GM21723 (cell line): ENCODE measurements at regions not wholly inside any gene's neighbourhood (a gene's known extent, or its start where the extent isn't known, plus 50 kb on each side); places are given as distances from the start of the nearest gene placed in this dataset.
"Not testable (repeated sequence)": the region's sequence is repeated elsewhere in the genome, so short reads cannot be mapped to it uniquely, and the experiment has no call there.

Experiments
- ATAC-seq: cut with Tn5 transposase; IDR thresholded peaks from one replicate; pipeline ENCODE4 v1.9.1; 2021; ENCODE audit warnings: mild to moderate bottlenecking, moderate library complexity; ENCODE audit not compliant: unreplicated experiment

GRCh38 chr3:59245300-59245858 is 195.6 kb upstream of the CFAP20DC start:
- ATAC-seq: no peak

- no peak for ATAC-seq
Measured at GRCh38 chr3:59244343-59244742, 194.5 kb upstream of the CFAP20DC start.

GRCh38 chr3:59243476-59243875 is 193.7 kb upstream of the CFAP20DC start:
- ATAC-seq: no peak

- no peak for ATAC-seq
Measured at GRCh38 chr3:59240666-59241255, 190.9 kb upstream of the CFAP20DC start.

GRCh38 chr3:59237121-59237520 is 187.3 kb upstream of the CFAP20DC start:
- no peak for ATAC-seq

- peak; percentile 73 for ATAC-seq
Measured at GRCh38 chr3:59235634-59236012, 185.8 kb upstream of the CFAP20DC start.

- peak; percentile 19 for ATAC-seq
Measured at GRCh38 chr3:59234884-59235633, 185.2 kb upstream of the CFAP20DC start.

- not testable (repeated sequence) for ATAC-seq
Measured at GRCh38 chr3:59230379-59230778, 180.6 kb upstream of the CFAP20DC start.

GRCh38 chr3:59213860-59214259 is 164.0 kb upstream of the CFAP20DC start:
- ATAC-seq: no peak

- ATAC-seq: peak; percentile 79
Measured at GRCh38 chr3:59212128-59212779, 162.4 kb upstream of the CFAP20DC start.

- ATAC-seq: no peak
Measured at GRCh38 chr3:59210260-59210659, 160.4 kb upstream of the CFAP20DC start.

GRCh38 chr3:59192473-59192872 is 142.6 kb upstream of the CFAP20DC start:
- ATAC-seq: no peak

GRCh38 chr3:59191651-59192050 is 141.8 kb upstream of the CFAP20DC start:
- no peak for ATAC-seq

- ATAC-seq: no peak
Measured at GRCh38 chr3:59189939-59190338, 140.1 kb upstream of the CFAP20DC start.

GRCh38 chr3:59189526-59189925 is 139.7 kb upstream of the CFAP20DC start:
- no peak for ATAC-seq

GRCh38 chr3:59186725-59187124 is 136.9 kb upstream of the CFAP20DC start:
- ATAC-seq: no peak

GRCh38 chr3:59185591-59186369 is 136.0 kb upstream of the CFAP20DC start:
- no peak for ATAC-seq

GRCh38 chr3:59180006-59180405 is 130.2 kb upstream of the CFAP20DC start:
- ATAC-seq: no peak

- ATAC-seq: no peak
Measured at GRCh38 chr3:59178698-59179097, 128.9 kb upstream of the CFAP20DC start.

GRCh38 chr3:59171491-59171890 is 121.7 kb upstream of the CFAP20DC start:
- ATAC-seq: no peak

GRCh38 chr3:59170166-59170565 is 120.3 kb upstream of the CFAP20DC start:
- not testable (repeated sequence) for ATAC-seq
